ENCODE measurements at regions not wholly inside any gene's neighbourhood (a gene's known extent, or its start where the extent isn't known, plus 50 kb on each side); places are given as distances from the start of the nearest gene placed in this dataset.
"Not testable (repeated sequence)": the region's sequence is repeated elsewhere in the genome, so short reads cannot be mapped to it uniquely, and the experiment has no call there.

DNA sequence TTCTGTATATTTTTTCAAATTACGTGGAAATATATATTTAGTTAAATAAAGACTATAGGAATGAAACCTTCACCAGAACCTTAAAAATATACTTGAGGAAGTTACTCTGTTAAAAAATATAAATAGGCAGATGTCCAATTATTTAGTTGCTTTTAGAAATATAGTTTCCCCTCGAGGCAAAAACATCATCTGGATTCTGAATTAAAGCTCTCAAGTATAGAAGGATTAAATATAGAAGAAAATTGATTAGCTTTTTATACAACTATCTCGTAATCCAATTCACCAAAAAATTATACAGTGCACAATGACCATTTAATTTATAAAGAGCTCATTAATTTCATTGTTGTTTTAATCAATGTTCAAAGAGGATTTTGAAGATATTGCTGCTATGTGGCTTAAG lies 601.4 kb downstream of the GABRG2 start:
- H3K4me3 ChIP-seq (ENCODE audit: low read depth, low read length) = no peak overlapping the region
- TF ChIP-seq, protein P1, sequence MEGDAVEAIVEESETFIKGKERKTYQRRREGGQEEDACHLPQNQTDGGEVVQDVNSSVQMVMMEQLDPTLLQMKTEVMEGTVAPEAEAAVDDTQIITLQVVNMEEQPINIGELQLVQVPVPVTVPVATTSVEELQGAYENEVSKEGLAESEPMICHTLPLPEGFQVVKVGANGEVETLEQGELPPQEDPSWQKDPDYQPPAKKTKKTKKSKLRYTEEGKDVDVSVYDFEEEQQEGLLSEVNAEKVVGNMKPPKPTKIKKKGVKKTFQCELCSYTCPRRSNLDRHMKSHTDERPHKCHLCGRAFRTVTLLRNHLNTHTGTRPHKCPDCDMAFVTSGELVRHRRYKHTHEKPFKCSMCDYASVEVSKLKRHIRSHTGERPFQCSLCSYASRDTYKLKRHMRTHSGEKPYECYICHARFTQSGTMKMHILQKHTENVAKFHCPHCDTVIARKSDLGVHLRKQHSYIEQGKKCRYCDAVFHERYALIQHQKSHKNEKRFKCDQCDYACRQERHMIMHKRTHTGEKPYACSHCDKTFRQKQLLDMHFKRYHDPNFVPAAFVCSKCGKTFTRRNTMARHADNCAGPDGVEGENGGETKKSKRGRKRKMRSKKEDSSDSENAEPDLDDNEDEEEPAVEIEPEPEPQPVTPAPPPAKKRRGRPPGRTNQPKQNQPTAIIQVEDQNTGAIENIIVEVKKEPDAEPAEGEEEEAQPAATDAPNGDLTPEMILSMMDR (conservative IDR thresholded peaks at IDR 0.05; ENCODE audit: low read depth, low read length) = no peak
- no peak for DNase-seq (ENCODE audit: low read depth)

DNA sequence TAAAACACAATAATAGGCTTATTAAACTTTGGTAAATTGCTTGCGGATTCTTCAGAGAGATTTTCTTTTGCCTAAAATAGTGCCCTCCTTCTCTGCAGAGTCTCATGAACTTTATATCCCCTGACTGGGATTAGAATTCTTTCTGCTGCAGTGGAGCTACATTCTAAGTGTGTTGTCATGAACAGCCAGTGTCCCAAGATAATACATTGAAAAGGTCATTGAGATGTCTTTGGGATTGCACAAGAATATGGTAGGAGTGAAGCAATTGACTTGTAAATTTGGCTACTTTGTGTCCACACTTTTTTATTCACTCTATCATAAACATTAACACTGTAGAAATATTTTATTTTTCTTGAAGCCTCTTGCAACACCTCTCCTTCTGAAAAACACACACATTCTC lies 604.5 kb downstream of the GABRG2 start:
- TF ChIP-seq, protein P1 (conservative IDR thresholded peaks at IDR 0.05; ENCODE audit: low read depth, low read length) = no peak
- no peak overlapping the region for H3K4me3 ChIP-seq (ENCODE audit: low read depth, low read length)
- DNase-seq (ENCODE audit: low read depth) = no peak

DNA sequence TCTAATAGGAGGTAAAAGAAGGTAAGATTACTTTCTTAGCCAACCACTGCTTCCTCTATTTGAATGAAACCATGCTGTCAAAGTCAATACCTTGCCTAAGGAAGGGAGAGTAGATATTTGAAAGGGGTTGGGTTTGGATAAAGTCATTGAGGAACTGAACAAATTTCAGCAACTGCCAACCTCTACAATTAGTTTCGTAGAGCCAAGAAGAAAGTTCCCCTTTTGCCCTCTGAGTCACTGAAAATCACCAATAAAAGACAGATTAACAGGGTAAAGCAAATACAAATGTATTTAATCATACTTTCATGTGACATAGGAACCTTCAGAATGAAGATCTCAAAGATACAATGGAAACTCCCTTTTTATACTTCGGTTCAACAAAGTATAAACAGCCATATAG lies 615.7 kb downstream of the GABRG2 start:
- TF ChIP-seq, protein P1 (conservative IDR thresholded peaks at IDR 0.05; ENCODE audit: low read depth, low read length) = no peak
- no peak for DNase-seq (ENCODE audit: low read depth)
- H3K4me3 ChIP-seq (ENCODE audit: low read depth, low read length) = no peak overlapping the region

DNA sequence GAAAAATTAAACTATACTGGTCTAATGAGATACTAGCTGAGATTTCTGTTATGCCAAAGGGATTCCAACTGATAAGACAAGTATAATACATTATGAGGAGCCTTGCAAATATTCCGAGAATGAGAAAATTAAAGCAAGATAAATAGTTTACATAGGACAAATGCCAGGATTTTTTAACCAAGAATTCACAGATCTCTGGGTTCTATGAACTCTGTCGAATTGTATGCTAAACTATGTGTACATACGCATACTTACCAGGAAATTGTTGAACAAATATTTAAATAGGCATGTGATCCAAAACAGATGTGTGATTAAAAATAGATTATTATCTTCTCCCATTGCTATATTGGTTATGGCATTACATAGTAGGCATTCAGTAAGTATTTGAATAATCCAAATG lies 616.6 kb downstream of the GABRG2 start:
- TF ChIP-seq, protein P1 (conservative IDR thresholded peaks at IDR 0.05; ENCODE audit: low read depth, low read length) = no peak
- no peak for DNase-seq (ENCODE audit: low read depth)

DNA sequence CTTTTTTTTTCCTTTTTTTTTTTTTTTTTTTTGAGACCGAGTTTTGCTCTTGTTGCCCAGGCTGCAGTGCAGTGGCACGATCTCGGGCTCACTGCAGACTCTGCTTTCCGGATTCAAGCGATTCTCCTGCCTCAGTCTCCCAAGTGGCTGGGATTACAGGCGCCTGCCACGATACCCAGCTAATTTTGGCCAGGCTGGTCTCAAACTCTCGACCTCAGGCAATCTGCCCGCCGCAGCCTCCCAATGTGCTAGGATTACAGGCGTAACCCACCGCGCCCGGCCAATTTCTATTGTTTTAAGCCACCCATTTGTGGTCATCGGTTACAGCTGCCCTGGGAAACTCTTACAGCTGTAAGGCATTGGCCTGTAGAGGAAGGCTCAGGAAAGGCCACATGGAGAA lies 617.7 kb downstream of the GABRG2 start:
- TF ChIP-seq, protein P1 (conservative IDR thresholded peaks at IDR 0.05; ENCODE audit: low read depth, low read length) = no peak
- H3K4me3 ChIP-seq (ENCODE audit: low read depth, low read length) = no peak overlapping the region
- no peak for DNase-seq (ENCODE audit: low read depth)

More for the DNA sequence above, 616.6 kb downstream of the GABRG2 start:
- no peak overlapping the region for H3K4me3 ChIP-seq (ENCODE audit: low read depth, low read length)

DNA sequence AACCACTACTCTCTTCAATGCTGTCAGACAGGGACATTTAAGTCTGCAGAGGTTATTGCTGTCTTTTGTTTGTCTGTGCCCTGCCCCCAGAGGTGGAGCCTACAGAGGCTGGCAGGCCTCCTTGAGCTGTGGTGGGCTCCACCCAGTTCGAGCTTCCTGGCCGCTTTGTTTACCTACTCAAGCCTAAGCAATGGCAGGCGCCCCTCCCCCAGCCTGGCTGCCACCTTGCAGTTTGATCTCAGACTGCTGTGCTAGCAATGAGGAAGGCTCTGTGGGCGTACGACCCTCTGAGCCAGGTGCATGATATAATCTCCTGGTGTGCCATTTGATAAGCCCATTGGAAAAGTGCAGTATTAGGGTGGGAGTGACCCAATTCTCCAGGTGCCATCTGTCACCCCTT lies 628.7 kb downstream of the GABRG2 start:
- not testable (repeated sequence) for H3K4me3 ChIP-seq (ENCODE audit: low read depth, low read length); DNase-seq (ENCODE audit: low read depth)

DNA sequence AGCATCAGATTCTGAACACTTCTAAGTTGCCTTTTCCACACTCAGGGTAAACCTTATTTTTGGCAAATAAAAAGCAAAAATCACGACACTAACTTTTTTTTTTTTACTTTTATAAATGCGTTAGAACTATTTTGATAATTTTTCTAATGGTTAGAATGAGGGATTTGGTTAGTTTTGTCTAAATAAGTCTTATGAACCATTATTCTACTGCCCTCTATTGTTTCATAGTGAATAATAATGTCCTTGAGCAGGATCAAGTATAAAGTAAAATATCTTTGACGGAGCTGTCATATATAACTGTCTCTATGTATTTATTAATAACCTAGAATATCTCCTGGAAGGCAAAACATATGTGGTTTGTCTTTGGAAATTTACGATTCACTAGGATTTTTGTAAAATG lies 631.8 kb downstream of the GABRG2 start:
- no peak overlapping the region for H3K4me3 ChIP-seq (ENCODE audit: low read depth, low read length)
- TF ChIP-seq, protein P1 (conservative IDR thresholded peaks at IDR 0.05; ENCODE audit: low read depth, low read length) = no peak
- no peak for DNase-seq (ENCODE audit: low read depth)

DNA sequence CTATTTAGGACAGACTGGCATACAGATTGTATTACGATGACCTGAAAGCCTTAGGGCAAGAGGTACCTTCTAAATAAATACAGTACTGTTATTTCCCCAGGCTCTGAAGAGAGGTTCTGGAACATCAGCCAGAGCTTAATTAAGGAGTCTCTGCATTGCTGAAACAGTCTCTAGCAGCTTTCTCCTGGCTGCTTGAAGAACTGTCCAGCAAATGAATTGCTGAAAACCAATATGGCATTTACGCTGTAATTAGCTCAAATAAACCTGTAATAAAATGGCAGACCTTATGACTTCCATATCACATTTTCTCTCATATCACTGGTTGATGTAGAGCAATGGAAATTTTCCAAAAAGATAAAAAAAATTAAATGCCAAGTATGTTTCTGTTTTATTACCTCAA lies 636.3 kb downstream of the GABRG2 start:
- no peak overlapping the region for H3K4me3 ChIP-seq (ENCODE audit: low read depth, low read length)
- no peak for DNase-seq (ENCODE audit: low read depth)
- TF ChIP-seq, protein P1 (conservative IDR thresholded peaks at IDR 0.05; ENCODE audit: low read depth, low read length) = no peak
